OCI-M2 (cell line): ENCODE measurements at regions not wholly inside any gene's neighbourhood (a gene's known extent, or its start where the extent isn't known, plus 50 kb on each side); places are given as distances from the start of the nearest gene placed in this dataset.

ENCODE experiments used
- DNase-seq: peaks from one replicate; lab custom pipeline; 2025; ENCODE audit not compliant: unreplicated experiment; lab: John Stamatoyannopoulos, UW

DNA sequence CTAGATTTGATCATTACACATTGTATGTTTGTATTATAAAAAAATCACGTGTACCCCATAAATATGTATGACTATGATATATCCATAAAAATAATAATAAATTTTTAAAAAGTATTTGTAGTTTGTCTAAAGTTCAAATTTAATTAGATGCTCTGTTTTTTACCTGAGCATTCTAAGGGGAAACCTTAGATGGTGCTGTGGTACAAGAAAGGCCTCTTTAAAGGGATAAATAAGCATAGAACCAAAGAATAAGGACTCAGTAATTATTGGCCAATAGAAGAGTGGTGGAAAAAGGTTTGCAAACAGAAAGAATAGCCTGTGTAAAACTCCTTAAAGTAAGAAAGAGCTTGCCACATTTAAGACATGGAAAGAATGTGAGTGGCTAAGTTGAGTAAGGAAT lies 580.1 kb upstream of the SEL1L start:
- no peak for DNase-seq

DNA sequence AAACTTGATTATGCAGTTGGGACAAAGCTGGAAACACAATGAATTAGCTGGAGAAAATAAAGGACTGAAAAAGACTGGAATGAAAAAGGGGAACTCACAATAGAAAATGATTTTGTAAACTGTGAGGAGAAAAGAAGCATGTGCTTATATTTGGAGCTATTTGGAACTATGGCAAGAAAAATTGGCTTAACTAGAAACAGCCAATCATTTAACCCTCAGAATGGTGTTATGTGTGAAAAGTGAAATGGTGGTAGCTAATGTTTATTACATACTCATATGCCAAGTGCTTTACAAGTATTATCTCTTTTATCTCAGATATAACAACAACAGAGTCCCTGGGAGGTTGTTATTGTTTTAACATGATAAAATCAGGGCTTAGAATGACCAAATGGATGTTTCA lies 583.1 kb upstream of the SEL1L start:
- DNase-seq, result no peak

DNA sequence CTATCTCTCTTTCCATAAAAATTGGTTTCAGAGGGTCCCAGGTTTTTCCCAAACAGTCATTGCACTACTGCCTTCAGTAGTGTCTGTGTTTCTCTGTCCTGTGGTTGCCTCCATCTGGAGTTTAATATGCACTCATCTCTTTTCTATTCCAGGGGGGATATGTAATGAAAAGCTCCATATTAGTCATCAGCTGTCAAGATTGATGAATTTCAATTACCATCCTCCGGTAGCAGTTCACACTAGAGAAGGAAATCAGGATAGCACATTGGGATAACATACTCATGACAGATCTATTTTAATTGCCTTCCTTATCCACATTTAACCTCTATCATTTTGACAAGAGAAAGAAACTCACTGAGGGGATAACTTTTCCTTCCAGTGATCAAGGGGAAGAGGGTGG lies 589.0 kb upstream of the SEL1L start:
- no peak for DNase-seq

DNA sequence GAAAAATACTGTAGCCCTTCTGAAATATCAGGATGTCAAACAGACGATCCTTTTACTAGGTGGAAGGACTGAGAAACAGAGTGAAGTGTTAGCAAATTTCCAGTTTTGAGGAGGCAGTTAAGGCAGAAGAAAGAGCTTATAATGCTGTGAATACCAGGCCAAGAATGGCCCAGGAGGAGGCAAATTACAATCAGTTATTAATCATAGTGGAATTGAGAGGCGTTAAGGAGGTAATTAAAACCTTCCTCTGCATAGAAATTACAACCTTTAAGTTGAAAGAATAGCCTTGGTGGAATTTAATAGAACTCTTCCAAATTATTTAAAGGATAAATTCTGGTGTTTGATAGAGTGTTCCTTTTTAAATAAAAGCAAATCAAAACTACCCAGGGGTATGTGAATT lies 590.9 kb upstream of the SEL1L start:
- no peak for DNase-seq

DNA sequence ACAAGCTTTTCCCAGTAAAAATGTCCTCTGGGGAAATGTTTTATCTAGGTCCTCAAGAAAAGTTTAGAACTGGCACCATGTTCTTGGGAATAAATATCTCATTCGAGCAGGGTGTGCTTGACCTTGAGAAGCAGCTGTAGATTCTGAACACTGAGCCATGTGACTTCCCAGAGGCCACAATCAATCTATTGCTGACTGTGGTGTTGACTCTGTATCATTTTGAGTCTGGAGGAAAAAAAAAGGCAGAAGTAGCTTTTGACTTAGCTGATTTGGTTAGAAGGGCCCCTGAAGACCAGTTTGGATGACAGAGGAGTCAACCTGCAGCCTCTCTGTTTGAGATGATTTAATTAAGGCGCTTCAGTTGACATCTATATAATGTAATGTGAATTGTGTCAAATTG lies 592.4 kb upstream of the SEL1L start:
- DNase-seq, result no peak

DNA sequence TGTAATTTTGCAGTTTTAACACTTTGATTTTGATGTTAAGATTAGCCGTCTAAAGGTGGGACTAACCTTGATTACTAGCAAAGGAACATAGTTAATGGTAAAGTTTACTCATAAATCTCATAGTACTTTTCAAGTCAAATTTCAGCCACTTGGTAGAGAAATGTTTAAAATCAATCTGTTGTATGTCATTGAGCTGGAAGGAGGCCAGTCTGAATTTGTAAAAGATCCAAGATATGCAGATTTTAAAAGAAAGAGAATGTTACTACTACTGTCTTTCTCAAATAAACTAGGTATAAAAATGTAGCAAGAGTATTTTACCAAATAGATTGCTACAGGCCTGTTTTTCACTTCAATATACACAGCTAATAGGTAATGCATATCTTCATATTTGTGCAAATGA lies 600.8 kb upstream of the SEL1L start:
- DNase-seq, result no peak

DNA sequence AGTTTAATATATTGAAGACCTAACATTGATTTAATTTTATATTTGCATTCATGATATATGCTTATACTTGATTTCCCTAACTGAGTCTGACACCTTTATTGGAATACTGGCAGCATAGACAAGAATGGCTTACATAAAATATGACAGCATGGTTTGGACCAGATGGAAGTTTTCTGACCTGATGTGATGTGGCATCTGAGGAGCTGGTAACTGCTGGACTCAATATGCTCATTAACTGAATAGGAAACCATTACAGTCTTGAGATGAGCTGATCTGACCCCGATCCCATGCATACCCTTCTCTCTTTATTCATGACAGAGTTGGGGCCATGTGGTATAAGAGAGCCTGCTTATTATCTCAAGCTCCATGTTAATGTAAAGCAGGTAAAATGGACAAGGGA lies 604.8 kb upstream of the SEL1L start:
- no peak for DNase-seq

DNA sequence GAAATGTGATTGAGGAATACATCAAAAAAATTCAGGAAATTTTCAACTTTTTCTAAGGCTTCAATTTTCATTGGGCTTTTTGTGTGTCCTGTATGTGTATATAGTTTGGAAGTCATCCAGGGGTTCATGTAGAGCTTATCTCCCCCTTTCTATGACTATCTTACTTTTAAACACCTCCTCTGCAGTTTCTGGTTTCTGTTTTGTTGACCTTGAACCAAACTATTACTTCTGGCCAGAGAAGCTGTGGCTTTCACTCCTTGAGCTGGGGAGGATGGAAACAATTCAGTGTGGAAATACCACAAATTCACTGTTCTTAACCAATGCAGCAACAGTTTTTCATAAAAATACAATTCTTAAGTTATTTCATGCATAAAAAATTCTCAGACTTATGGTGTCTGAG lies 613.2 kb upstream of the SEL1L start:
- DNase-seq, result no peak

DNA sequence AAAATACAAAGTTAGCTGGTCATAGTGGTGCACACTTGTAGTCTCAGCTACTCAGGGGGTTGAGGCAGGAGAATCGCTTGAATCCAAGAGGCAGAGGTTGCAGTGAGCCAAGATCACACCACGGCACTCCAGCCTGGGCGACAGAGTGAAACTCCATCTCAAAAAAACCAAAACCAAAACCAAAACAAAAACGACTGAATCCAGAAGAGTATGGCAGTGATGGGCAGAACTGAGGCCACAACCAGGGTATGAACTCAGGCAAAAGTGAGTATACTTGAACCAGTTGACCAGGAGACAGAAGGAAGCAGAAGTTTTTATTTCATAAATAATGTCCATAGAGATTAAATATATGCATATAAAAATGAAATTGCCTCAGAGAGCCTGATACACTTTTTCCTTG lies 620.0 kb upstream of the SEL1L start:
- DNase-seq, result no peak

DNA sequence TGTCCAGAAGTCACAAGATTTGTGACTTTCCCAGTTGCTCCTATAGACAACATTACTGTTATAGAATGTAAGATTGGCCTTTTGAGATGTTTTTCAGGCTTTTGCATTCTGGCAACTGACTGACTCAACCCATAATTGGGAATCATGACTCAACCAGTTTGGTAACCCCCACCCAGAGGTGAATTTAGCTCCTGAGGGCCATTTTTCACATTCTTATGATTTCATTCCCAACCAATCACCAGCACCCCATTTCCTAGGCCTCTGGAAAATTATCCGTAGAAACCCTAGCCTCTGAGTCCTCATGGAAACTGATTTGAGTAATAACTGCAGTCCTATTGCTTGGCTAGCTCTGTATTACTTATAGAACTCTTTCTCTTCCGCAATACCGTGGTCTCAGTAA lies 626.0 kb upstream of the SEL1L start:
- DNase-seq, result no peak

DNA sequence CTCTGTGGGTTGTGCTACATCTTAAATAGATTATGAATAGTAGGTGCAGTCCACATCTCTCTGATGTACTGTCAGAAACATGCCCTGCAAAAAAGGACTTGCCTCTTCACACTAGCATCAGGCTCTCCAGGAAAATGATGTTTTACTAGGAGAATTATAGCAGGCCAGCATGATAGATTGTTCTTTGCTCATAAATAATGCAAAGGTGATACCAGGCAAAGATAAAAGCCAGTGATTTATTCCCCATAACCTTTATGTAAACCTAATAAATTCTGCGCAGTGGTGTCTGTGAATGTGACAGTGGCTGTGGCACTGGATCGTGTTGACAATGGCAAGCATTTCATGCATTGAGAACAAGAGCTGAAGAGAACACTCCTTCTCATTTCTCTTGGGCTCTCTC lies 646.5 kb upstream of the SEL1L start:
- no peak for DNase-seq

DNA sequence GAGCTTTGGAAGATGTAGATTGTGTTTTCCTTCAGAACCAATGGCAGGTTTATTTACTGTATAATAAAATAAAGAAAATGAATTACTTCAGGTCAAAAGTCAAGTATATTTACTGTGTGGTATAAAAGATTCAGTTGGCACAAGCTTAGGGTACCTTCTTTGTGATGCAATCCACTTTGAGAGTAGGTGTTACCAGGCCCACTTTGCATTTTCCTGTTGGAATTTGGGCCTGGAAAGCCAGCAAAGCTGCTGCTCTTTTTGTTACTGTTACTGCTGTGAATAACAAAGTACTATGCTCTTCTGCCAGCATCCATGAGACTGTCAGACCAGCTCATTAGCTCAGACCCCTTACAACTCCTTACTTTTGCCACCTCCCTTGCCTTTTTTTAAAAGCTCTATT lies 649.0 kb upstream of the SEL1L start:
- DNase-seq, result no peak

DNA sequence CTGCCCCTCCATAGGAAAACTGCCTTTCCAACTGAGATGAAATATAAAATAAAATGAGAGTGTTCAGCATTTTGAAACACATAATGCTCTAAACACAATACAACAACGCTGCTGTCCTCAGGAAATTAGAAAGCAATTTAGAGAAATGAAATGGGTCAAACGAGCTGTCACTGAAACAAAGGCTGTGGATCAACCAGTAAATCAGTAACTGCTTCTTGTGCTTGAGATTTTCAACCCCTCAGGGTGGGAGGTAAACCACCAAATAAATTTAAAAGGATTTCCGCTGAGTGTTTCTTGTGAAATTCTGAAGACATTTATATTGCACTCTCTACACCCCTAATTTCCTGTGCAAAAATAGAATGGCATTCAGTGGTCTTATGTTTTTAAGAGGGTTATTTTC lies 657.1 kb upstream of the SEL1L start:
- no peak for DNase-seq

DNA sequence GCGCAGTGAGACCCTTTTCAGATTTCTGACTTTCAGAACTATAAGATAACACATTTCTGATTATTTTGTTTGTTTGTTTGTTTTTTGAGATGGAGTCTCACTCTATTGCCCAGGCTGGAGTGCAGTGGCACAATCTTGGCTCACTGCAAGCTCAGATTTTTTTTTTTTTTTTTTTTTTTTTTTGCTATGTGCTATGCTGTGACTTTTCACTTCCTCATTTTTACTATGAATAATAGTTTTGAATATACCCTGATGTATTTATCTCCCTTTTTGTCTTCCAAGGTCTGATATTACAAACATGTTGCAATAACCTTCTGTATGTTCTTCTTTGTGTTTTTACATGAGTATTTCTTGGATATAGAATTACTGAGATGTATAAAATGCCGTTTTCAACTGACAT lies 658.7 kb upstream of the SEL1L start:
- DNase-seq, result no peak

DNA sequence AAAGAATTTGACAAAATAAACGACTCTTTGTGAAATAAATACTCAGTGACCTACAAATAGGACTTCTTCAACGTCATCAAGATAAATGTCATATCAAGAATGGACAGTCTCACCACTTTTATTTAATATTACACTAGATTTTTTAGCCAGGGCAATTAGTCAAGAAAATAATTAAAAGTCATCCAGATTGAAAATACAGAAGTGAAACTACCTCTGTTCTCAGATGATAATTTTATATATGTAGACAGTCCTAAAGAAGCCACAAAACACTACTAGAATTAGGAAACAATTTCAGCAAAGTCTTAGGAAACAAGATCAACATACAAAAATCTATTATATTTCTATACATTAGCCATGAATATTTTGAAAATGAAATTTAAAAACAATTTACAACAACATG lies 689.6 kb upstream of the SEL1L start:
- no peak for DNase-seq

DNA sequence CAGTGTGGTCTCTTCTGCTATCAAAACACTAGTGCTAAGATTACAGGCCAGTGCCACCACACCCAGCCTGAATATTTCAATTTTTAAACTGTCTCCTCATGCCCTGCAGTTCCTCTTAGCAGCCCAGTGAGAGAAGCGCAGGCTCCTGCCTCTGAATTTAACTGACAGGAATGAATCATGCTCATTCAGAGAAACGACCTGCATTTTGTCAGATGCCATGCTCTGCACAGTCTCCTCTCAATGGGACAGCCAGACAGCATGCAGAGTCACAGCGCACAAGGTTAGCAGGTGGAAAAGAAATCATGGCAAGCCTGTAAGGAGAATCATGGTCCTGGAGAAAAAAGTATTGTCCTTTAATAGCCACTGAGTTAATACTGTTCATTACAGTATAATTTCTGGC lies 691.0 kb upstream of the SEL1L start:
- DNase-seq, result no peak

DNA sequence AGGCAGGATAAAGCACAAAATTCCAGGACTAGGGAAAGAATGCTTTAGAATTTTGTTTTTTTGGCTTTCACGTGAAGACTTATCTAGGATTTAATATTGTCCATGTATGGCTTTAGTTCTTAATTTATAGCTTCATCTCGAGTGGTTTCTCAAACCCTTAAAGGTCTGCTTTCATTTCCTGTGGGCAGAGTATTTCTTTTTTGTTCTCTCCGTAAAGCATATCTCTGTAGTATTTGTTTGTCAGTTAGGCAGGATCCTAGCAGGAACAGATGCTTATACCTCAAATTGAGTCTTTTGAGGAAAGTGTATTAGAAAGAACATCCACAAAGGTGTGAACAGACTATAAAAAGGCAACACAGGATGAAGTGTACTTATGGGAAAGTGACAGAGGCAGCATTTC lies 697.1 kb upstream of the SEL1L start:
- no peak for DNase-seq

DNA sequence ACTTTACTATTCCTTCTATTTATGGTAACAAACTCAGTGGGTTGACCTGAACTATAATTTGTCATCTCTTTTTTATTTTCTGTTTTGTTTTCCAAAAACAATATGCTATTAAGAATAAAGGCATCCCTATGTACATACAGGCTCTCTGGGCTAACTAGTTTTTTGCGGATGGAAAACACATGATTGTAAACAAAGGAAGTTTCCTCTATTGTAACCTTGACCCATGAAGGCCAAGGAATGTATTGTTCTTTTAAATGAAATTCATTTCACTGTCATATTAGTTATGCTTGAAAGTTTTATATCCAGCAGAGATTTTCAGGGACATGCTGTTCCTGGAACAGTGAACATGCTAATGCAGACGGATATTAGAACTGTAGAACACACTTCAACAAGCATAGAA lies 705.0 kb upstream of the SEL1L start:
- no peak for DNase-seq

DNA sequence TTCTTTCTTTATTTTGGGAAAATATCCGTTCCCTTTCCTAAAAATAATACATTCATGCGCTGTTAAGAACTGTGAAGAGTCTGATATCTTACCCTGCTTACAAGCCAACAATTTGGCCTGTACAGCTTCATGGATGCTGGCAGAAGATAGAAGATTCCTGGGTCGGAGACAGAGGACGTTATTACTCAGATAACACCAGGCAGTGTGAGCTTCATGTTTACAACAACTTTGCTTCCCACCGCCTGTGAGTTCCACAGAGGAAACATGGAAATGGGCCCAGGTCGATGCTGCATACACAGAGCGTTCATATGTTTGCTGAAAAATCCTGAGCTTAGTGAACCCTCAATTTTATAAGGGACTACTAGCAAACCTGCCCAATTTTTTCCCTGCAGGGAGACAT lies 705.6 kb upstream of the SEL1L start:
- DNase-seq, result no peak

DNA sequence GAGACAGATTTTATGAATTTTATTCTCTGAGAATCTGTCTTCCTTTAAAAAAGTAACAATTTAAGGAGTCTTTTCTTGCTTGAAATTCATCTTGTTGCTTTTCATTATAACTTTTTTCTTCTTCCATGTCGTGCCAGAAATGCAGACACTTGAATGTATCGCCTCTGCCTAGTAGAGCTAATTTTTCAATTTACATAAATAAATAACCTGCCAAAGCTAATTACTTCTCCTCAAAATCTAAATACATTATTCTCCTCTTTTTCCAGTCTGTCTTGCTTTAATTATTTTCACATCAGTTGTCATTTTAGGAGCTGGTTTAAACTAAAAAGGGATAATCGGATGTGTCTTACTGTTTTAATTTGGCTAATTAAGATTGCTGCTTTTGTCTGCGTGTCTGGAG lies 711.1 kb upstream of the SEL1L start:
- DNase-seq, result no peak

DNA sequence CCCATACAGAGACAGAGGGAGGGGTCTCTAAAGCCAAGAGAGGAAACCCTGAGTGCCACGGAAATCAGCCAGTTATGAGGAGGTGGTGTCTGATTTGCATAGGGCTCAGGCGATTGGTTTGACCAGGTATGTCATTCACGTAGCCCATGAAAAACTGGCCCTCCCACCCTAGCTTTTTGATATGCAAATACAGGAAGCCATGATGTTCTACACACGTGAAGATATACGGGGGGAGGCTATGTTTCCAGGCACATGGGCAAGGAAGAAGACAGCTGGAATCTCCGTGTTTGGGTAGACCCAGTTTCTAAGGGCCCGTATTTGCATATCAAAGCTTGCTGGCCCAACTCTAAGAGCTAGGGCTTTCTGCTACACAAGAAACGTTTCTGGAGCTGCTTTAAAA lies 717.8 kb upstream of the SEL1L start:
- DNase-seq, result no peak

DNA sequence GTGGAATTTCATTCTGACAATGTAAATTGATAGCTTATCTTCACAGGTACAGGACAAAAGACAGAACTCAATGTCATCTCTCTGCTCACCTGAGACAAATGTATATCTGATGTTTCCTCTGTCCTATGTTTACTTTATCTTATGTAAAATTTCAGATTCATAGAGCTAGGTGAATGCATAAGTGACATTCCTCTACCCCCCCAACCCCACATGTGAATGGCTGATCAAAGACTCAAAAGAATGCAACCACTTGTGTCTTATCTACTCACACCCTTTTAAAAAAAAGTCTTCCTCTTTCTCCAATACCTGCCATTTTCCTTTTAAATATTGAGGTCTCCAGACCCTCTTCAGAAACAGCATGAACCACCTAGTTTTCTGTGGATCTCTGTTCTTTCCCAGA lies 736.6 kb upstream of the SEL1L start:
- no peak for DNase-seq

DNA sequence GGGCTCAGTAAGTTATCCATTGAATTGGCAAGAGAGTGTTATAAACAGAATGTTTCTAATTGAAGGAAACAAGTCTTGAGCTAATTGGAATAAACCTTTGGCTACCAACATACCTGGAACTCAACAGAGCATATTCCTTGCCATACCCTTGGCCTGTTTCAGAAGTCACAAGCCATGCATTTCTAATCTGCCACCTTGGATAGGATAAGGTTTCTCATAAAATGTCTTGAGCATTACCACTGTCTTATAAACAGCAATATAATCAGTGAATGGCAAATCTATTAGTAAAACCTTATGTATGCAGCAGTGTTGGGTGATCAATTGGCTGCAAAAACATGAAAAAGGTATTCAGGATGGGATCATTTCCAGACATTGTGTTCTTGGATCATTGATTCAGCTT lies 765.2 kb upstream of the SEL1L start:
- no peak for DNase-seq

DNA sequence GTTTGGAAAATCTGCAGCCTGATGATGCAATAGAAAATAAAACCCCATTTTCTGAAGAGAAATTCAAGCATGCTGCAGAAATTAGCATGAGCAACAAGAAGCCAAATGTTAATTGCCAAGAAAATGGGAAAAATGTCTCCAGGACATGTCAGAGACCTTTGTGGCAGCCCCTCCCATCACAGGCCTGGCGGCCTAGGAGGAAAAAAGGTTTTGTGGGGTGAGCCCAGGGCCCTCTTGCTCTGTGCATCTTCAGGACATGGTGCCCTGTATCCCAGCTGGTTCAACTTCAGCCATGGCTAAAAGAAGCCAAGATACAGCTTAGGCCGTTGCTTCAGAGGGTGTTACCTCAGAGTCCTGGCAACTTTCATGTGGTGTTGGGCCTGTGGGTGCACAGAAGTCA lies 775.5 kb upstream of the SEL1L start:
- DNase-seq, result no peak
